Thyroid gland (tissue), 4 donors: ENCODE measurements at regions not wholly inside any gene's neighbourhood (a gene's known extent, or its start where the extent isn't known, plus 50 kb on each side); places are given as distances from the start of the nearest gene placed in this dataset.

Experiments used
- DNase-seq, 2 donors: peaks; one replicate each; pipeline ENCODE4 v3.0.0-alpha.2; 2019
- H3K27ac ChIP-seq, 3 donors: fragments of 200-600 bp; sonication (generic); 1 replicate in 2 of 3; 2 replicates in 1 of 3; pipeline ENCODE4 v1.5.1; 2016 to 2019; ENCODE audit warnings: mild to moderate bottlenecking in 1 of 3, moderate library complexity in 1 of 3
- H3K27me3 ChIP-seq: fragments of 200-600 bp; sonication (generic); one replicate; pipeline ENCODE4 v1.5.1; 2019
- H3K36me3 ChIP-seq, 2 donors: fragments of 200-600 bp; sonication (generic); one replicate each; pipeline ENCODE4 v1.5.1; 2016 to 2019
- H3K4me1 ChIP-seq, 2 donors: fragments of 200-600 bp; sonication (generic); one replicate each; pipeline ENCODE4 v1.5.1; 2017 to 2019
- H3K4me3 ChIP-seq, 3 donors: fragments of 200-600 bp; sonication (generic); replicated peaks in 1 of 3; 1 replicate in 2 of 3; 2 replicates in 1 of 3; pipeline ENCODE4 v1.5.1; 2016; ENCODE audit warnings: mild to moderate bottlenecking in 1 of 3
- H3K9me3 ChIP-seq: fragments of 200-600 bp; sonication (generic); one replicate; pipeline ENCODE4 v1.5.1; 2017
- POLR2A ChIP-seq, 2 donors: fragments of 450-650 bp; IDR thresholded peaks; one replicate each; pipeline ENCODE4 v1.6.1; 2017; ENCODE audit warnings: antibody characterized with exemption in 2 of 2, mild to moderate bottlenecking in 2 of 2, moderate library complexity in 1 of 2
- WGBS, 2 donors: methylation state at CpG; one replicate each; pipeline ENCODE4 v1.1.5; 2017; 5-methylcytosine and 5-hydroxymethylcytosine counted together
- intact Hi-C: fragments of 100-400 bp; cut with DNase I; formaldehyde crosslinking; loops from one replicate; pipeline ENCODE4 v1.15.1; 2023
- TF ChIP-seq, protein P1 (sequence below), 6 experiments: fragments of 200-600 bp in 3 of 6; fragments of 450-650 bp in 3 of 6; sonication (generic) in 3 of 6; IDR thresholded peaks; one replicate each; pipeline ENCODE4 v1.5.1; 2016 to 2019; ENCODE audit warnings: antibody characterized with exemption in 6 of 6, mild to moderate bottlenecking in 2 of 6, inconsistent platforms in 1 of 6, moderate library complexity in 1 of 6

DNA sequence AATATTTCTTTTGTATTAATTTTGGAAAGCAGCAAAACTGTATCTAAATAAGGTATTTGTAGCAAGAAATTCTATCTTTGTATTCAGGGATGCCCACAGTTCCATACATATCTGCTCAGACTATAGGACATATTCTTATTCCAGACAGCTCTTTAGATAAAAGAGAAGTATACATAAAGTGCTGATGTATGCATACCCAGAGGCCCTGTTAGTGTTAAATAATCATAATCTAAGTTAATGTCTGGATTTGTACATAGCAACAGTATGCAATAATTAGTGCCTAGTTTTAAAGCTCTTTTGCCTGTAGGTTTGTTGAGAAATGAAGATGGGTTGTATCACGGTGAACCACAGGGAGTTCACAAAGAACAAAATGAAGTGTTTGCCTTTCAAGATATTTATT, 428.0 kb upstream of the RGPD4 start:
- 95 to 98% methylated on average over 1 of the region's 1 CpG for WGBS, 2 donors
- intact Hi-C loops = no loop called here
- no peak for TF ChIP-seq POLR2A (IDR thresholded peaks at IDR 0.05)
- TF ChIP-seq, protein P1, sequence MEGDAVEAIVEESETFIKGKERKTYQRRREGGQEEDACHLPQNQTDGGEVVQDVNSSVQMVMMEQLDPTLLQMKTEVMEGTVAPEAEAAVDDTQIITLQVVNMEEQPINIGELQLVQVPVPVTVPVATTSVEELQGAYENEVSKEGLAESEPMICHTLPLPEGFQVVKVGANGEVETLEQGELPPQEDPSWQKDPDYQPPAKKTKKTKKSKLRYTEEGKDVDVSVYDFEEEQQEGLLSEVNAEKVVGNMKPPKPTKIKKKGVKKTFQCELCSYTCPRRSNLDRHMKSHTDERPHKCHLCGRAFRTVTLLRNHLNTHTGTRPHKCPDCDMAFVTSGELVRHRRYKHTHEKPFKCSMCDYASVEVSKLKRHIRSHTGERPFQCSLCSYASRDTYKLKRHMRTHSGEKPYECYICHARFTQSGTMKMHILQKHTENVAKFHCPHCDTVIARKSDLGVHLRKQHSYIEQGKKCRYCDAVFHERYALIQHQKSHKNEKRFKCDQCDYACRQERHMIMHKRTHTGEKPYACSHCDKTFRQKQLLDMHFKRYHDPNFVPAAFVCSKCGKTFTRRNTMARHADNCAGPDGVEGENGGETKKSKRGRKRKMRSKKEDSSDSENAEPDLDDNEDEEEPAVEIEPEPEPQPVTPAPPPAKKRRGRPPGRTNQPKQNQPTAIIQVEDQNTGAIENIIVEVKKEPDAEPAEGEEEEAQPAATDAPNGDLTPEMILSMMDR (IDR thresholded peaks at IDR 0.05) = no peak

DNA sequence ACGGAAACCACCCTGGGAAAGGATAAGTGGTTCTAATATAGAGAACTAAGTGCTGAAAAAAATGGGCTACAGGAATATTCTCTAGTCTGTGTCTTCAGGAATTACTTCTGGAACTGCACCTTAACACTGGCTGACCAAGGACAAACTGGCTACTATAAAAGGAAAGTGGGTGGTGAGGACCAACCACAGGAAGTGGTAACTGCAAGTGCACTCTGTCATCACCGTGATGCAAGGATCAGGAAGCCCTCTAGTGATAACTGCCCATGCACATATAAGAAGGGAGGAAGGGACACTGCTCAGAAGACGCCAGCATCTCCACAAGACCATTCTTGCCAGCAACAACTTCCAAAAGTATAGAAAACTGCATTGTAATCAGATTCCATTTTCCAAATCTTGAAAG, 424.4 kb upstream of the RGPD4 start:
- 68 to 76% methylated on average over 3 of the region's 3 CpGs for WGBS, 2 donors
- Histone ChIP-seq H3K4me3 (no peak overlapping the region), H3K36me3 (no peaks in the 10 kb centered on the region), H3K4me1 (peaks cover 25 to 44% of the 10 kb centered on the region in 2 donors), H3K27ac (peak overlapping the region; percentile 66 to 81 (median 78)), H3K9me3 (no peaks in the 10 kb centered on the region), H3K27me3 (no peaks in the 10 kb centered on the region)
- no peak for DNase-seq
- intact Hi-C loops = no loop called here
- TF ChIP-seq, protein P1 (IDR thresholded peaks at IDR 0.05) = no peak
- TF ChIP-seq POLR2A (IDR thresholded peaks at IDR 0.05) = no peak

More for the DNA sequence above, 428.0 kb upstream of the RGPD4 start:
- Histone ChIP-seq H3K4me3 (no peak overlapping the region), H3K4me1 (peaks cover 17 to 32% of the 10 kb centered on the region in 2 donors), H3K9me3 (no peaks in the 10 kb centered on the region), H3K36me3 (no peaks in the 10 kb centered on the region), H3K27ac (no peak overlapping the region), H3K27me3 (no peaks in the 10 kb centered on the region)
- DNase-seq = no peak

DNA sequence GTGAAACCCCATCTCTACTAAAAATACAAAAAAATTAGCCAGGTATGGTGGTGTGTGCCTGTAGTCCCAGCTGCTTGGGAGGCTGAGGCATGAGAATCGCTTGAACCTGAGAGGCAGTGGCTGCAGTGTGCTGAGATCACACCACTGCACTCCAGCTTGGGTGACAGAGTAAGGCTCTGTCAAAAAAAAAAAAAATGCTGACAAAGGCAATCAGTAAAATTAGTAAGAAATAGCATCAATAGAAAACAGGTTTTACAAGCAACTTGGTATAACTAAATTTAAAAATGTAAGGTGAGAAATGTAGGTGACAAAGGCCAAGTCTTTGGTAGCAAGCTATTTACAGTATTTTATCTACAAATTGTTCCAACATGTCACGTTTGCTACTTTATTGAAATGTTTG, 421.4 kb upstream of the RGPD4 start:
- no peaks in the 10 kb centered on the region for H3K36me3 ChIP-seq
- no peak for TF ChIP-seq POLR2A (IDR thresholded peaks at IDR 0.05)
- TF ChIP-seq, protein P1 (IDR thresholded peaks at IDR 0.05) = no peak
- peak overlapping the region in 2 of 3 donors; percentile 66 to 81 for H3K27ac ChIP-seq
- peaks cover 25 to 36% of the 10 kb centered on the region in 2 donors for H3K4me1 ChIP-seq
- DNase-seq = no peak
- intact Hi-C loops = no loop called here
- no peak overlapping the region for H3K4me3 ChIP-seq
- no peaks in the 10 kb centered on the region for H3K9me3 ChIP-seq
- WGBS, 2 donors = 89 to 95% methylated on average over 2 of the region's 2 CpGs
- no peaks in the 10 kb centered on the region for H3K27me3 ChIP-seq

DNA sequence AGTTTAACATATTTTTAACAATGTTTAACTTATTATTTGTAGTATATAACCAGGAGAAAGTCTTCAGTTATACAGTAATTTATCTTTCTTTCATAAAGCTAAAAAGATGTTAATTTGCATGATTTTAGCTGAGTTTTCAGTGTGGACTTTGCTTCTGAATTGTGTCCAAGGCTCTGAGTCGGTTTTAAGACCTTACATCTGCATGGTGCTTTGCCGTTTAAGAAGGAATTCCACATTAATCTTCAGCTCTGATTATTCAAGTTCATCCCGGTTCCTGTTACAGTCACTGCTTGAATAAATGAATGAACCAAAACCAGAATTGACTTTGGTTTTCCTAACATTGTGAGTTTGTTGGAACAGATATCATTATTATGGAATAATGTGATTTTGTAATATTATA, 419.7 kb upstream of the RGPD4 start:
- H3K9me3 ChIP-seq = no peaks in the 10 kb centered on the region
- no peaks in the 10 kb centered on the region for H3K27me3 ChIP-seq
- intact Hi-C loops = no loop called here
- TF ChIP-seq, protein P1 (IDR thresholded peaks at IDR 0.05) = no peak
- TF ChIP-seq POLR2A (IDR thresholded peaks at IDR 0.05) = no peak
- H3K36me3 ChIP-seq = no peaks in the 10 kb centered on the region
- H3K4me3 ChIP-seq = no peak overlapping the region
- DNase-seq = no peak
- peaks cover 21 to 29% of the 10 kb centered on the region in 2 donors for H3K4me1 ChIP-seq
- WGBS, 2 donors = 66 to 76% methylated on average over 3 of the region's 3 CpGs
- H3K27ac ChIP-seq = no peak overlapping the region

DNA sequence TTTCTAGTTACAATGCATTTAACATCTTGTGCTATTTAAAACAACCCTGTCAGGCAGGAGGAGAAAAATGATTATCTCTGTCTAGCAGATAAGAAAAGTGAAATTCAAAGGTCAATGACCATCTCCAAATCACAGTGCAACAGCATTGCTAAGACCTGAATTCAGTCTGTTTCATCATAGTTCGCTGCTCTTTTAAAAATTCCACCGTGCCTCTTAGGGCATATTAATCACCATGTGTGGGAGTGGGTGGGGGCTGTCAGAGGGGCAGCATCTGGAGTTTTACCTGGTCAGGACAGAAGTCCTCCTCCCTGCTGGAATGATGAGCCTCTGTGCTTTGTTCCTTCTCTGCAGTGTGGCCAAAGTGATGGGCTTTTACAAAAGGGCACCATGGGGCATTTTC, 418.7 kb upstream of the RGPD4 start:
- no peak for DNase-seq
- no peaks in the 10 kb centered on the region for H3K27me3 ChIP-seq
- peaks cover 12 to 24% of the 10 kb centered on the region in 2 donors for H3K4me1 ChIP-seq
- no peaks in the 10 kb centered on the region for H3K9me3 ChIP-seq
- H3K27ac ChIP-seq = no peak overlapping the region
- TF ChIP-seq, protein P1 (IDR thresholded peaks at IDR 0.05) = no peak
- TF ChIP-seq POLR2A (IDR thresholded peaks at IDR 0.05) = no peak
- H3K4me3 ChIP-seq = no peak overlapping the region
- 60 to 70% methylated on average over 2 of the region's 2 CpGs for WGBS, 2 donors
- H3K36me3 ChIP-seq = no peaks in the 10 kb centered on the region
- intact Hi-C loops = no loop called here
